GM10248 (cell line): ENCODE measurements at regions not wholly inside any gene's neighbourhood (a gene's known extent, or its start where the extent isn't known, plus 50 kb on each side); places are given as distances from the start of the nearest gene placed in this dataset.

Experiments
- CTCF ChIA-PET: fragments of 300-600 bp; sonication (Branson Sonifier 250); formaldehyde crosslinking; extraction: SDS; loops from one replicate; lab custom pipeline; 2021; ENCODE audit warnings: antibody characterized with exemption; lab: Yijun Ruan, JAX
- POLR2A ChIA-PET: fragments of 350-650 bp; sonication (Branson Sonifier 250); formaldehyde crosslinking; extraction: SDS; loops from one replicate; lab custom pipeline; 2020; ENCODE audit warnings: antibody characterized with exemption; lab: Yijun Ruan, JAX
- DNase-seq: peaks from one replicate; pipeline ENCODE4 v3.0.0; 2012; ENCODE audit errors: extremely low spot score
- CTCF ChIP-seq: IDR thresholded peaks from 2 replicates; pipeline ENCODE4 v1.5.1; 2012; ENCODE audit warnings: mild to moderate bottlenecking, low read depth; ENCODE audit errors: extremely low read depth, missing control alignments, control extremely low read depth

- no peak for TF ChIP-seq CTCF
- ChIA-PET CTCF (interaction anchor here (0.7 to 1.3 kb wide), 3 partner anchors 9 to 16 kb away, joined by 3 read pairs; no protein-coding TSS in a partner anchor), POLR2A (no interaction called here)
- no peak for DNase-seq
Measured at GRCh38 chr18:56142001-56142400, 496.4 kb downstream of the TXNL1 start.

- POLR2A ChIA-PET, result no interaction called here
- CTCF ChIA-PET, result interaction anchor here (1.2 to 1.3 kb wide), 2 partner anchors 15 to 19 kb away, joined by 3 read pairs; no protein-coding TSS in a partner anchor
- no peak for TF ChIP-seq CTCF
- DNase-seq, result no peak
Measured at GRCh38 chr18:56139792-56140254, 498.6 kb downstream of the TXNL1 start.

- DNase-seq, result no peak
- POLR2A ChIA-PET, result no interaction called here
- CTCF ChIA-PET, result interaction anchor here (1.2 to 1.3 kb wide), 2 partner anchors 15 to 18 kb away, joined by 3 read pairs; no protein-coding TSS in a partner anchor
- no peak for TF ChIP-seq CTCF
Measured at GRCh38 chr18:56139372-56139771, 499.0 kb downstream of the TXNL1 start.

- no peak for DNase-seq
- ChIA-PET CTCF (interaction anchor here (1.0 kb wide), 1 partner anchor 13 kb away, joined by 4 read pairs; no protein-coding TSS in a partner anchor), POLR2A (no interaction called here)
- TF ChIP-seq CTCF, result no peak
Measured at GRCh38 chr18:56136105-56136504, 502.3 kb downstream of the TXNL1 start.

GRCh38 chr18:56130481-56130880 is 507.9 kb downstream of the TXNL1 start:
- DNase-seq, result no peak
- ChIA-PET POLR2A (no interaction called here), CTCF (interaction anchor here (2.0 kb wide), 1 partner anchor 19 kb away, joined by 4 read pairs; no protein-coding TSS in a partner anchor)
- no peak for TF ChIP-seq CTCF

- CTCF ChIA-PET, result interaction anchor here (1.2 kb wide), 1 partner anchor 14 kb away, joined by 3 read pairs; no protein-coding TSS in a partner anchor
- POLR2A ChIA-PET, result no interaction called here
- DNase-seq, result no peak
- TF ChIP-seq CTCF, result no peak
Measured at GRCh38 chr18:56128153-56128791, 510.1 kb downstream of the TXNL1 start.
